Keratinocyte (primary cell): ENCODE measurements at regions not wholly inside any gene's neighbourhood (a gene's known extent, or its start where the extent isn't known, plus 50 kb on each side); places are given as distances from the start of the nearest gene placed in this dataset.

Experiments
- DNase-seq: peaks from one replicate; pipeline ENCODE4 v3.0.0-alpha.2; 2011; ENCODE audit warnings: low read depth, missing footprints, low spot score
- FAIRE-seq: peaks from 2 replicates; lab custom pipeline; 2011; peaks lifted over from hg19 to GRCh38; lab: Jason Lieb, UNC
- H2AFZ ChIP-seq: 2 replicates; pipeline ENCODE4 v1.6.0; 2012; ENCODE audit warnings: low read length, control low read depth, inconsistent platforms; ENCODE audit not compliant: control insufficient read depth
- H3K27ac ChIP-seq: 2 replicates; pipeline ENCODE4 v1.5.1; 2011; ENCODE audit warnings: low read length; ENCODE audit not compliant: control insufficient read depth, insufficient read depth
- H3K27me3 ChIP-seq: 3 replicates; pipeline ENCODE4 v1.6.0; 2011; ENCODE audit warnings: low read length; ENCODE audit not compliant: control insufficient read depth, insufficient read depth; ENCODE audit errors: extremely low read depth
- H3K36me3 ChIP-seq, 2 experiments: 2 replicates in 1 of 2; 3 replicates in 1 of 2; pipeline ENCODE4 v1.5.1; 2011; ENCODE audit warnings: low read length in 2 of 2, mild to moderate bottlenecking in 1 of 2; ENCODE audit not compliant: control insufficient read depth in 2 of 2, insufficient read depth in 2 of 2; ENCODE audit errors: extremely low read depth in 1 of 2
- H3K4me1 ChIP-seq: 3 replicates; pipeline ENCODE4 v1.5.1; 2011; ENCODE audit warnings: low read length; ENCODE audit not compliant: control insufficient read depth, insufficient read depth; ENCODE audit errors: extremely low read depth
- H3K4me2 ChIP-seq: 3 replicates; pipeline ENCODE4 v1.6.0; 2011; ENCODE audit warnings: low read depth, low read length; ENCODE audit not compliant: control insufficient read depth, insufficient read depth; ENCODE audit errors: extremely low read depth
- H3K4me3 ChIP-seq, 3 experiments: fragments of 200-600 bp in 1 of 3; sonication (generic) in 1 of 3; 2 replicates in 2 of 3; 3 replicates in 1 of 3; pipeline ENCODE4 v1.5.1; 2011 to 2016; ENCODE audit warnings: low read length in 3 of 3, mild to moderate bottlenecking in 3 of 3, control low read depth in 2 of 3, inconsistent platforms in 1 of 3, low read depth in 1 of 3, mixed read lengths in 1 of 3, mixed run types in 1 of 3, moderate library complexity in 1 of 3; ENCODE audit not compliant: control insufficient read depth in 2 of 3, insufficient read depth in 2 of 3; ENCODE audit errors: extremely low read depth in 1 of 3
- H3K79me2 ChIP-seq: 2 replicates; pipeline ENCODE4 v1.6.0; 2012; ENCODE audit warnings: low read length; ENCODE audit not compliant: control insufficient read depth, insufficient read depth
- H3K9ac ChIP-seq: 3 replicates; pipeline ENCODE4 v1.6.0; 2011; ENCODE audit warnings: low read length; ENCODE audit not compliant: control insufficient read depth, insufficient read depth; ENCODE audit errors: extremely low read depth
- H3K9me1 ChIP-seq: 3 replicates; pipeline ENCODE4 v1.6.0; 2011; ENCODE audit warnings: low read length; ENCODE audit not compliant: control insufficient read depth, insufficient read depth; ENCODE audit errors: extremely low read depth
- H3K9me3 ChIP-seq: 2 replicates; pipeline ENCODE4 v1.5.1; 2012; ENCODE audit warnings: low read depth, low read length; ENCODE audit not compliant: control insufficient read depth
- H4K20me1 ChIP-seq: 3 replicates; pipeline ENCODE4 v1.6.0; 2011; ENCODE audit warnings: low read length; ENCODE audit not compliant: control insufficient read depth, insufficient read depth; ENCODE audit errors: extremely low read depth
- EZH2 ChIP-seq: IDR thresholded peaks from one replicate; pipeline ENCODE4 v1.6.1; 2012; ENCODE audit warnings: inconsistent platforms, mild to moderate bottlenecking, low read length, moderate library complexity
- dilution Hi-C: fragments of 300-500 bp; cut with MboI; formaldehyde crosslinking; loops from one replicate; pipeline ENCODE4 v1.7.0; 2020; ENCODE audit warnings: low sequenced_read_pairs; ENCODE audit not compliant: extremely low pct_ligation_motif_present
- TF ChIP-seq, protein P1 (sequence below), 3 experiments: IDR thresholded peaks in 1 of 3; conservative IDR thresholded peaks in 1 of 3; optimal IDR thresholded peaks in 1 of 3; 2 replicates in 2 of 3; 3 replicates in 1 of 3; pipeline versions ENCODE3 to v1.5.1; 2011; ENCODE audit warnings: low read length in 3 of 3, mild to moderate bottlenecking in 3 of 3, moderate library complexity in 2 of 3, control low read depth in 1 of 3, inconsistent platforms in 1 of 3; ENCODE audit not compliant: insufficient read depth in 2 of 3; ENCODE audit errors: extremely low read depth in 1 of 3

DNA sequence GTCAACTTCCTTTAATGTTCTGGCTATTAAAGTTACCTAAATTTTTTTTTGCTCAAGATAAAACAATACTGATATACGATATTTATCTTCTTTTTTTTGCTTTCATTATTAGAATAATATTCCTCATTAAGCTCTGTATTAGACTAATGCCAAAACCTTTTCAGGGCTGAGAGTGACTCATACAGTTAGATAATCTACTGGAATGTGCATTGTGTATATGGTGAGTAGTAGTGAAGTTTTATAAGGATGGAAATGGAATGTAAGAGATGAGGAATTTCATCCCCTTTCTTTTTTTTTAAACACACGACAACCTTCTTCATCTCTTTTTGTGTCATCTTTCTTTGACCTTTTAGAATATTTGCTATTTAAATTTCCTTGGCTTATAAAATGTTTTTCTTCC lies 268.6 kb downstream of the ISL1 start:
- Histone ChIP-seq H3K36me3 (no peaks in the 10 kb centered on the region), H3K4me3 (peak overlapping the region in 2 of 3 experiments; percentile 34 to 42), H2AFZ (no peak overlapping the region), H3K4me2 (peak overlapping the region; percentile 87), H3K27ac (peak overlapping the region; percentile 74), H3K9ac (peak overlapping the region; percentile 51), H3K79me2 (no peaks in the 10 kb centered on the region), H3K27me3 (no peaks in the 10 kb centered on the region), H3K9me1 (no peaks in the 10 kb centered on the region), H3K4me1 (peaks cover 36% of the 10 kb centered on the region), H3K9me3 (no peaks in the 10 kb centered on the region), H4K20me1 (no peaks in the 10 kb centered on the region)
- dilution Hi-C loops: no loop called here
- DNase-seq (no peak), FAIRE-seq (peak; percentile 67)
- TF ChIP-seq, protein P1, sequence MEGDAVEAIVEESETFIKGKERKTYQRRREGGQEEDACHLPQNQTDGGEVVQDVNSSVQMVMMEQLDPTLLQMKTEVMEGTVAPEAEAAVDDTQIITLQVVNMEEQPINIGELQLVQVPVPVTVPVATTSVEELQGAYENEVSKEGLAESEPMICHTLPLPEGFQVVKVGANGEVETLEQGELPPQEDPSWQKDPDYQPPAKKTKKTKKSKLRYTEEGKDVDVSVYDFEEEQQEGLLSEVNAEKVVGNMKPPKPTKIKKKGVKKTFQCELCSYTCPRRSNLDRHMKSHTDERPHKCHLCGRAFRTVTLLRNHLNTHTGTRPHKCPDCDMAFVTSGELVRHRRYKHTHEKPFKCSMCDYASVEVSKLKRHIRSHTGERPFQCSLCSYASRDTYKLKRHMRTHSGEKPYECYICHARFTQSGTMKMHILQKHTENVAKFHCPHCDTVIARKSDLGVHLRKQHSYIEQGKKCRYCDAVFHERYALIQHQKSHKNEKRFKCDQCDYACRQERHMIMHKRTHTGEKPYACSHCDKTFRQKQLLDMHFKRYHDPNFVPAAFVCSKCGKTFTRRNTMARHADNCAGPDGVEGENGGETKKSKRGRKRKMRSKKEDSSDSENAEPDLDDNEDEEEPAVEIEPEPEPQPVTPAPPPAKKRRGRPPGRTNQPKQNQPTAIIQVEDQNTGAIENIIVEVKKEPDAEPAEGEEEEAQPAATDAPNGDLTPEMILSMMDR (optimal IDR thresholded peaks at IDR 0.05 in 1 of 3, IDR thresholded peaks at IDR 0.05 in 1 of 3, conservative IDR thresholded peaks at IDR 0.05 in 1 of 3; ENCODE audit: extremely low read depth in 1 of 3, insufficient read depth in 2 of 3, low read length in 3 of 3): no peak
- no peak for TF ChIP-seq EZH2

DNA sequence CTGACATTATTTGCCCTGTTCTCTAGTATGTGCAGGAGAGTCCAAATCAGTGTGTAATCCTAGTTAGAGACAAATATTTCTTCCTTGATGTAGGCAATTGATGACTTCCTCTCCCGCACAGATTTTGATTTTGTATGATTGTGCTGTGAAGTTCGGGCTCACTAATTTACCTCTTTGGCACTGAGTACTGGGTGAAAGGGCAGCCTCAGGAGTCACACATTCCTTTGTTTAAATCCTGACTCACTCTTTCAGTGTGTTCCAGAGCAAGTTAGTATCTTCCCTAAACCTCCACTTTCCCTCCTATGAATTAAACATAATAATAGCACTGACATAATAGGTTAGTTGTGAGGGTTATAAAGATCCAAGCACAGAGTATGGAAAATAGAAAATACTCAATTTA lies 269.7 kb downstream of the ISL1 start:
- Histone ChIP-seq H3K79me2 (no peaks in the 10 kb centered on the region), H3K9me3 (no peaks in the 10 kb centered on the region), H3K27ac (no peak overlapping the region), H3K36me3 (no peaks in the 10 kb centered on the region), H3K27me3 (no peaks in the 10 kb centered on the region), H3K4me1 (peaks cover 39% of the 10 kb centered on the region), H3K9ac (no peak overlapping the region), H2AFZ (no peak overlapping the region), H4K20me1 (no peaks in the 10 kb centered on the region), H3K9me1 (no peaks in the 10 kb centered on the region), H3K4me2 (peak overlapping the region; percentile 61), H3K4me3 (no peak overlapping the region)
- no peak for DNase-seq
- no peak for TF ChIP-seq EZH2
- TF ChIP-seq, protein P1 (optimal IDR thresholded peaks at IDR 0.05 in 1 of 3, IDR thresholded peaks at IDR 0.05 in 1 of 3, conservative IDR thresholded peaks at IDR 0.05 in 1 of 3; ENCODE audit: extremely low read depth in 1 of 3, insufficient read depth in 2 of 3, low read length in 3 of 3): no peak
- dilution Hi-C loops: no loop called here
- FAIRE-seq: peak; percentile 91
